Hematopoietic multipotent progenitor cell treated with erythropoietin and hydrocortisone succinate and interleukin-3 and kit ligand, for 4 days (in vitro differentiated cells): ENCODE measurements at regions not wholly inside any gene's neighbourhood (a gene's known extent, or its start where the extent isn't known, plus 50 kb on each side); places are given as distances from the start of the nearest gene placed in this dataset.
"Not testable (repeated sequence)": the region's sequence is repeated elsewhere in the genome, so short reads cannot be mapped to it uniquely, and the experiment has no call there.

Experiments
- DNase-seq: peaks from one replicate; pipeline ENCODE4 v3.0.0-alpha.2; 2015

GRCh38 chr1:157460381-157460780, 91.9 kb downstream of the FCRL5 start:
- no peak for DNase-seq

GRCh38 chr1:157457279-157457678, 95.0 kb downstream of the FCRL5 start:
- DNase-seq = no peak

- no peak for DNase-seq
These were observed 97.0 kb downstream of the FCRL5 start for GRCh38 chr1:157455318-157455717.

GRCh38 chr1:157450106-157450505, 102.2 kb downstream of the FCRL5 start:
- DNase-seq = no peak

- no peak for DNase-seq
These were observed 103.7 kb downstream of the FCRL5 start for GRCh38 chr1:157448636-157449035.

GRCh38 chr1:157446356-157446755, 106.0 kb downstream of the FCRL5 start:
- DNase-seq = not testable (repeated sequence)

GRCh38 chr1:157445616-157446140, 106.6 kb downstream of the FCRL5 start:
- DNase-seq = not testable (repeated sequence)

GRCh38 chr1:157442065-157442464, 110.2 kb downstream of the FCRL5 start:
- no peak for DNase-seq

- DNase-seq = no peak
These were observed 112.9 kb downstream of the FCRL5 start for GRCh38 chr1:157439302-157439954.

GRCh38 chr1:157438613-157439012, 113.7 kb downstream of the FCRL5 start:
- no peak for DNase-seq

GRCh38 chr1:157438146-157438545, 114.2 kb downstream of the FCRL5 start:
- no peak for DNase-seq

GRCh38 chr1:157437296-157437695, 115.0 kb downstream of the FCRL5 start:
- peak; percentile 20 for DNase-seq

GRCh38 chr1:157431751-157432150, 120.6 kb downstream of the FCRL5 start:
- DNase-seq = no peak

- no peak for DNase-seq
These were observed 122.6 kb downstream of the FCRL5 start for GRCh38 chr1:157429601-157430240.

- DNase-seq = not testable (repeated sequence)
These were observed 128.6 kb downstream of the FCRL5 start for GRCh38 chr1:157423764-157424163.

GRCh38 chr1:157419845-157420542, 132.3 kb downstream of the FCRL5 start:
- DNase-seq = no peak

- no peak for DNase-seq
These were observed 133.7 kb downstream of the FCRL5 start for GRCh38 chr1:157418659-157419058.

GRCh38 chr1:157418231-157418630, 134.1 kb downstream of the FCRL5 start:
- DNase-seq = no peak

- no peak for DNase-seq
These were observed 136.7 kb downstream of the FCRL5 start for GRCh38 chr1:157415661-157416060.

- DNase-seq = no peak
These were observed 140.0 kb downstream of the FCRL5 start for GRCh38 chr1:157412308-157412707.

GRCh38 chr1:157411769-157412168, 140.5 kb downstream of the FCRL5 start:
- DNase-seq = no peak

- DNase-seq = no peak
These were observed 141.3 kb downstream of the FCRL5 start for GRCh38 chr1:157411064-157411463.

- DNase-seq = no peak
These were observed 141.9 kb downstream of the FCRL5 start for GRCh38 chr1:157410457-157410856.

GRCh38 chr1:157409927-157410326, 142.4 kb downstream of the FCRL5 start:
- DNase-seq = no peak
